Stimulated activated CD4-positive, alpha-beta T cell treated with anti-CD3 and anti-CD28 coated beads, Interleukin-15, amount 100 ng/mL, for 1 hour (primary cell): ENCODE measurements at regions not wholly inside any gene's neighbourhood (a gene's known extent, or its start where the extent isn't known, plus 50 kb on each side); places are given as distances from the start of the nearest gene placed in this dataset.
A peak's percentile ranks its signal among the peaks of the same experiment; 100 is the strongest.
"Not testable (repeated sequence)": the region's sequence is repeated elsewhere in the genome, so short reads cannot be mapped to it uniquely, and the experiment has no call there.

ENCODE experiments used
- DNase-seq, 2 donors: peaks; one replicate each; pipeline ENCODE4 v3.0.0-alpha.2; 2020; ENCODE audit warnings: low read depth in 1 of 2, low spot score in 1 of 2

DNA sequence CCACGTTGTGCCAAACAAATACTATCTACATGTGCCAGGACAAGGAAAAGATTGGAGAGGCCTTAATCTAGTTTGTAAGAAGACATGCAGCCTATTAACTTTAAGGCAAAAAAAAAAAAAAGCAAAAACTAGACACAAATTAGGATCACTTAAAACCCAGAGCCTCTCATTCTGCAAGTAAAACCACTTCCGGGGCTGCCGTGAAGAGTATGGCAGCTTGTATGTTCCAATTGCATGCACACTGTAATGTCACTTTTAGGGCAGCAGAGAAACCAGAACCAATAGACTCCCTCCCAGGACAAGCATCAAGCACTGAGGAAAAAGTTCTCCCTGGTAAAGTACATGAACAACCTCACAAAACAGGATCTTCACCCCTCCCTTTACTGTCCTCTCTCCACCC lies 70.6 kb downstream of the RSL24D1 start:
- no peak for DNase-seq

- no peak for DNase-seq
Measured at GRCh38 chr15:55124616-55125015, 72.1 kb downstream of the RSL24D1 start.

- no peak for DNase-seq
Measured at GRCh38 chr15:55118344-55118870, 78.3 kb downstream of the RSL24D1 start.

DNA sequence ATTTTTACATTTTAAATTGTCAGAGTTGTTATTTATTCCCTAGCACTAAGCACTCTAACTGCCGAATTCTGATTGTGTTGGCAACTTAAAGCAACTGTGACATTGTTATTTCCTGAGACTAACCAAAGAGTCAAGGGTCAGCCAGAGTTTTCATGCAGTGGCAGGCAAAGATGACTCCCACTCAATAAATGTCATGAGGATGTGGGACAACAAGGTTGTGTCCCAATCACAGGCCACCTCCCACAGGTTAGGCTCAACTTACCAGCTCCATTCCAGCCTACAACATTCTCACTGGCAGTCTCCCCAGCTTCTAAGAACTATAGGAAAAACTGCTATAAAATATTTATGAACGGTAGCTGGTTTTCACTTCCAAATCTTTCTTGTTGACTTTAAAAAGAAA lies 80.1 kb downstream of the RSL24D1 start:
- DNase-seq, result no peak

DNA sequence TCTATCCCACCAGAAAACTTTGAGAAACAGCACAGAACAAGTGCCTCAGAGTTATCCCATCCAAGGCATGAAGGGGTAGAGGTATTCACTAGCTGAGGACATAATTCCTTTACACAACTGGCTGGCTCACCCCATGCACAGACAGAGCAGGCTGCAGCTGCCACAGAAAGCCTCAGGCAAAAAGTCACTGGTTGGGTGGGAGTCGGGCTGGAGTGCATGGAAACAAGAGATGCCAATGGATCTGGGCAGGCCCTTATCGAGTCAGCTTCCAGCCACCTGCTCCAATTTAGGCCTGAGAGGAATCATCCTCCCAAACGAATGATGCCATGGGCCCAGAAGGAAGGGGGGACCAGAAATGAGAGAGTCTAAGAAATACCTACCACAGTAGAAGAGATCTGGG lies 83.0 kb downstream of the RSL24D1 start:
- DNase-seq, result no peak

DNA sequence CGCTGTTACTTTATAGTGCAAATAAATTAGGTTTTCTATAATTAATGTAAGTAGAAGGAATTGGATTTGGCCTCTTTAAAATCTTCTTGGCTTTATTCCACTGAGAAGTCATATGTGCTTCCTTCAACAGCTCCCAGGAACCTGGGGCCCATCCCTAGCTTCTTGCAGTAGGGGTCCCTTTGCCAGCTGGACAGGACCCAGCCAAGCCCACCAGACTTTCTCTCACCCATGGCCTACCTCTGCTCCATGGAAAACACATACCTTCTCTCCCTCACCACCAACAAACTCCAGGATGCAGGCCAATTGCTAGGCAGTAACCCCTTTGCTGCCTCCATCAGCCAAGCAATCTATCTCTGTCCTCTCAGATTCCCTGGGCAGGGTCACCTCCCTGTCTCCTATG lies 84.0 kb downstream of the RSL24D1 start:
- DNase-seq, result no peak

DNA sequence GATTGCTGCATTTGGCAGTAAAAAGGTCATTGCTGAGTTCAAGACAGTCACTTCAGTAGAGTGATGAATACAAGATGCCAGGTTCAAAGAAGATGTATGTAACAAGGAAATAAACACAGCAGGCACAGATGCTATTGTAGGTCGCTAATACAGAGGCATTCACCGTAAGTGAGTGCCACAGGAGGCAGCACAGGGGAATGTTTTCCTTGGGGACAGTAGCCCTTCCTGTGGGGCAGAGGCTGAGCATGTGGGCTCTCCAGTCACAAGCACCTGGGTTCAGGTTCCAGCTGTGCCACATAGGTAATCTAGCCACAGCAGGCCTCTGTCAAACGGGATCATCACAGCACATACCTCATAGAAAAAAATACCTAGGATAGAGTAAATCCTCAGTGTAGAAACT lies 86.3 kb downstream of the RSL24D1 start:
- no peak for DNase-seq

DNA sequence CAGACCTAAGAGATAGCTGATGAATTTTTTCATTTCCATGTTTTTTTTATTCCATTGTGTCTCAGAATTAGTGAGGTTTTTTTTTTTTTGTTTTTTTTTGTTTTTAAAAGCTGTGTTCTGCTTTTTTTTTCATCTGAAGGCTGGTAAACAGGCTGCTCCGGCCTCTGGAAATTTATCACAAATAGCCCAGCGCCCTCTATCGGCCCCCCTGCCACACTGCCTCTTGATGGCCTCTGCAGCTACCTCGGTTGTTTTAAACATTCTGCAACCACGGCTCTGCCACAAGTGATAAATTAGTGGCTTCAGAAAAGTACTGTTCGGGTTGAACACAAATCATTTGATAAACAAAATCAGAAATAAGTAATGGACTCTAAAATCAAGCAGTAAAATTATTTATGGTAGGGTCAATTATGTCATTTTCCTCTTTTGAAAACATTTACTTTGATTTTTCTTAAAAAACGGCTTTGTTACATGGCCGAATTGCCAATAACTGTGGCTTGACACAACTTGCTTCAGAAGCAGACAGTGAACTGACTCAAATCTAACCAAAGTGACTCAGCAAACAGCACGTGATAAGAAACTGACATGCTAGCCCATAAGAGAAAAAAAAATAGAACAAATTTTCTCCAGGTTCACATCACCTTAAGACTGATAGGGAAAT lies 87.8 kb downstream of the RSL24D1 start:
- DNase-seq, result peak in 1 of 2 donors; percentile 21

DNA sequence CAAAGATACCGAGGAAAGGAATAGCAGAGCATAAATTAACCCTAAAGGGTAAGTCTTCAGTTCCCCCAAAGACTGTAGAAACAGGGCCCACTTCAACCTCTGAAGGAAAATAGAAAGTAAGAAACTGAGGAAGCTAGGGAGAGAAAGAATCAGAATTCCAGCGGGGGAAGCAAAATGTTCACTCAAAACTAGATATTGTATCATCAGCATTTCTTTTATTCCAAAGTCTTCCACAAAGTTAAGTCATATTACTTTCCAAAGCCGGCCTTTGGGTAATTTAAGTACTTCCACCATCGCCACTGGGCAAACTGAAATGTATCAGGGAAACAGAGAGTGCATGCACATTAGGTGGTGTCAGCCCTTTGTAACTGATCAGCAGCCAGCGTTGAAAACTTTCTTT lies 88.3 kb downstream of the RSL24D1 start:
- DNase-seq, result no peak

GRCh38 chr15:55106155-55106554 lies 90.6 kb downstream of the RSL24D1 start:
- no peak for DNase-seq

GRCh38 chr15:55094136-55094535 lies 102.6 kb downstream of the RSL24D1 start:
- DNase-seq, result no peak

- no peak for DNase-seq
Measured at GRCh38 chr15:55088207-55088606, 108.5 kb downstream of the RSL24D1 start.

- no peak for DNase-seq
Measured at GRCh38 chr15:55084673-55085072, 112.1 kb downstream of the RSL24D1 start.

DNA sequence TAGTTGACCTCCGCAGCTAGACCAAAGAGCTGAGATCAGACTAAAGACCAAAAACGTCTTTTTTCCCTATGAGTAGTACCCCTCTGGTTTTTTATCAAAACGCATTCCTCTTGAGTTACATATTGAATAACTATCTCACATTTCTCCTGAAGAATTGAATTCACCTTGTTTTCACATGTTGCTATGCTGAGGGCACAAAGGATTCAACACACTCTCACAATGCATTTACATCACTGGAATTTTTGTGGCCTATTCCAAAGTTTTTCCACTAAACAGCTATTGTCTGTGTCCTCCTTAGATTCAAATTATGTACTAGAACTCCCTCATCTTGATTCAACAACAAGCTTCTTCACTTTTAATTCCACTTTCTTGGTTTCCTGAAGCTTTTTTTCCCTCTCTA lies 112.5 kb downstream of the RSL24D1 start:
- no peak for DNase-seq

- not testable (repeated sequence) for DNase-seq
Measured at GRCh38 chr15:55077052-55077451, 119.7 kb downstream of the RSL24D1 start.

GRCh38 chr15:55074431-55074830 lies 122.3 kb downstream of the RSL24D1 start:
- DNase-seq, result no peak

- DNase-seq, result not testable (repeated sequence)
Measured at GRCh38 chr15:55063970-55064369, 132.8 kb downstream of the RSL24D1 start.

DNA sequence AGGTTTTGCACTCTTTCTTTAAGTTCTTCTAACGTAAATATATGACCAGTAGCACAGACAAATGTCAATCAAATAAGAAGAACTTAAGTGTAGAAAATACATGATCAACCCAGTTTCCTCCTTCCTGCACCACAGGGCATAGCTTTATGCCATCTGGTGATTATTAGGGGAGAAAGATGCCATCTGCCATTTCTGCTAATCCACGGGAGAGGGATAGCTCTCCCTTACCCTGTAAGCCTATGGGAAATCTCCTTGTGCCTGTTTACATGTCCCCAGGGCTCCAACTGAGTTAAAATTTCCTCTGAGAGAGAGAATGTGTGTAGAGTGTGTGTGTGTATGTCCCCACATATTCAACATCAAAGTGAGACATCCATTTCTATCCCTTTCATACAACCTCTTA lies 135.9 kb downstream of the RSL24D1 start:
- DNase-seq, result no peak

DNA sequence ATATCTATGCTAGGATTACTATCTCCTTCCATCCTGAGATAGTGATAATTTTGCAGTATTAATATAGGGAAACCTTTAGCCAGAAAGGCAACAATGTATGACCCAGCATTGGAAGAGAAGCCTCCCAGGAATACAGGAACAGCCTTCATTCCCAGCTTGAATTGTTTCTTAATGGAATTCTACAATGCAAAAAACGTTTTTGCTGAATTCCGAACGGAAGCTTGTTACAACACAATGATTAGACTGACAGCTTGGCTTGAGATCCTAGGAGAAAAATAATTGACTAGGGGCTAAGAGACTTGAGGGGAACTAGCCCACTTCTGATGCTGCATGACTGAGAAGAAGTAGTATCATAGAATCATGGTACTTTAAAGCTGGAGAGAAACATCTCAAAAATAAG lies 140.2 kb downstream of the RSL24D1 start:
- DNase-seq, result no peak

DNA sequence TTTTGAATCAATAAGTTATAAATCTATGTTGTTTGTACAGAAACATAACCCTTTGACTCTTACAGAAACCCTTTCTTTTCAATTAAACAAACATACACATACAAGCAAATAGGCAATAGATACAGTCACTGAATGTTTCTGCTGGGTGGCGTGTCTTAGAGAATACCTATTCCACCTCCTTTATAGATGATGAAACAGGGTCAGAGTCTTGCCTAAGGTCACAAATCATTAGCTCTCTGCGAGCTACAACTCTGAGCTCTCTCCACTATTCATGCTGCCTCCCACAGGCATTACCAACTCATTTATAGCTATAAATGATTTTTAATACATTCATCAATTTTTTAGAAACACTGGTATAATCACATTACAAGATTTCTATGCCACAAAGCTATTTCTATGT lies 152.6 kb downstream of the RSL24D1 start:
- no peak for DNase-seq

GRCh38 chr15:55037071-55037470 lies 159.7 kb downstream of the RSL24D1 start:
- no peak for DNase-seq

DNA sequence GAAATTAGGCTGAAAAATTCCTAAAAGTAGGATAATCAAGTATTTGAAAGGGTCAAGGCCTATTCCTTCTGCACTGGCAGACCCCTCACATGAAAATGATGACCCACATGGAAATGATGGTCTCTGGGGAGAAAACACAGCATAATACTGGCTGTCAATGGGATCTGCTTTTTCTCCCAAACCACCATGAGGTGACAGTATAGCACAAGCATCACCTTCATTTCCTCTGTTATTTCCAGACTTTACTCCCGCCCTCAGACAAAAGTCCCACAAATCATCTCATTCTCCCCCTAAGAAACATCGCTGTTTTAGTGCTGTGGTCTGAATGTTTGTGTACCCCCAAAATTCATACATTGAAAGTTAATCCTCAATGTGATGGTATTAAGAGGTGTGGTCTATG lies 161.0 kb downstream of the RSL24D1 start:
- DNase-seq, result no peak

GRCh38 chr15:55033574-55033973 lies 163.2 kb downstream of the RSL24D1 start:
- DNase-seq, result no peak
